MM.1S (cell line): ENCODE measurements at regions not wholly inside any gene's neighbourhood (a gene's known extent, or its start where the extent isn't known, plus 50 kb on each side); places are given as distances from the start of the nearest gene placed in this dataset.

Source experiments
- CTCF ChIP-seq: fragments of 300-600 bp; sonication (generic); IDR thresholded peaks from 2 replicates; pipeline ENCODE4 v1.5.1; 2016; ENCODE audit warnings: antibody characterized with exemption, low read length, mixed read lengths
- EZH2 ChIP-seq: fragments of 300-600 bp; sonication (generic); optimal IDR thresholded peaks from 2 replicates; pipeline ENCODE3; 2017; ENCODE audit warnings: low read depth, mild to moderate bottlenecking, antibody characterized with exemption, low read length, mixed read lengths

DNA sequence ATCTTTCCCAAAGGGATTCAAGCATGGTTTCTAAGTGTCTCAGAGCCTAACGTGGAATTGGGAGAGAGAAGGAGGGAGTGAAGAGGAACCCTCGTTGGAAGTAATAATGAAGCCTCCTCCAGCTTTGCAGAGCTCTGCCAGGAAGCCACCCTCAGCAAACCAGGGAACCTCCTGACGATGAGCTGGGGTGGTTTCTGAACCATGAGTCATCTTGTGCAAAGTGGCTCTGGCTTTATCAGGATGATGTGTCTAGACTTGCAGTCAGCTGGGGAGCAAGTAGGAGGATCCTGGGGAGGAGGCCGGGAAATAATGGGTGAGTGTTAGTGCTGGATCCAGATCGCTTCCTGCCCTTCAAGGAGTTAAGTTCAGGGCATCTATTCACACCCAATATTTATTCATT is 191.7 kb upstream of the RBFOX1 start:
- TF ChIP-seq CTCF: no peak
- TF ChIP-seq EZH2: no peak
